Type B pancreatic cell (in vitro differentiated cells): ENCODE measurements at regions not wholly inside any gene's neighbourhood (a gene's known extent, or its start where the extent isn't known, plus 50 kb on each side); places are given as distances from the start of the nearest gene placed in this dataset.
A peak's percentile ranks its signal among the peaks of the same experiment; 100 is the strongest.

Experiments
- DNase-seq: peaks from one replicate; pipeline ENCODE4 v3.0.0; 2021; ENCODE audit warnings: mixed read lengths; ENCODE audit not compliant: unreplicated experiment; ENCODE audit errors: extremely low spot score
- H3K27ac Mint-ChIP-seq: 2 replicates; pipeline ENCODE4 v1.8.0; 2021; ENCODE audit warnings: mild to moderate bottlenecking, mixed read lengths
- H3K27me3 Mint-ChIP-seq: 2 replicates; pipeline ENCODE4 v1.8.0; 2021; ENCODE audit warnings: mixed read lengths
- H3K36me3 Mint-ChIP-seq: 2 replicates; pipeline ENCODE4 v1.8.0; 2021; ENCODE audit warnings: mixed read lengths
- H3K4me1 Mint-ChIP-seq: one replicate; pipeline ENCODE4 v1.8.0; 2021; ENCODE audit warnings: mixed read lengths; ENCODE audit not compliant: unreplicated experiment
- H3K4me3 Mint-ChIP-seq: 2 replicates; pipeline ENCODE4 v1.8.0; 2021; ENCODE audit warnings: mild to moderate bottlenecking, mixed read lengths
- H3K9me3 Mint-ChIP-seq: 2 replicates; pipeline ENCODE4 v1.8.0; 2021; ENCODE audit warnings: mixed read lengths
- TF ChIP-seq, protein P1 (sequence below): fragments of 200-600 bp; sonication (generic); conservative IDR thresholded peaks from 2 replicates; pipeline ENCODE4 v1.5.0; 2021; ENCODE audit warnings: antibody characterized with exemption, mild to moderate bottlenecking

DNA sequence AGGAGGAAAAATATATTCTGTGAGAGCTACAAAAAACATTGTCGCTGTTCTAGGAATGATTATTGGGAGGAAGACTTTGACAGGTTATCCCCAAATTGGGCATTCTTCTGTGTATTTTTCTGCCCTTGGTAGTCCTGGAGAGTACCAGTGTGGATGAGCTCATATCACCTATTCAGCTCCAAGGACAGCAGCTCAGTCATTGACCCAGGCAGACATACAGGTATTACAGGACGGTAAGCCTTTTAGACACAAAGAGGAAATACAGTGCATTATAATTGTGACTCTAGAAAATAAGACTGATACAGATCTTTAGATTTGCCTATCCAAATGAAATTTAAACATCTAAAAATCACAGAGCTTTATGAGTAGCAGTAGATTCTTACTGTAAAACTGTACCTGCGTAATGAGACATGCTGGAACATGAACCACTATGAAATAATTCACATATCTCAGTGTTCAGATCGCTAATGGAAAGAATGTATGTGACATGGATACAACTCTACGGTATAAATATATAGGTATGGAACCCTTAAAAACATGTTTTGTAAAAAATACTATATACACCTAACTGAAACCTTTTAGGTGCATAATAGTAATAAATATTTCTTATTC lies 56.0 kb downstream of the PLK2 start:
- H3K27ac Mint-ChIP-seq = peak overlapping the region; percentile 51
- H3K9me3 Mint-ChIP-seq = peaks cover 4% of the 10 kb centered on the region
- H3K4me3 Mint-ChIP-seq = no peak overlapping the region
- H3K27me3 Mint-ChIP-seq = no peaks in the 10 kb centered on the region
- DNase-seq = no peak
- peaks cover 5% of the 10 kb centered on the region for H3K4me1 Mint-ChIP-seq
- TF ChIP-seq, protein P1, sequence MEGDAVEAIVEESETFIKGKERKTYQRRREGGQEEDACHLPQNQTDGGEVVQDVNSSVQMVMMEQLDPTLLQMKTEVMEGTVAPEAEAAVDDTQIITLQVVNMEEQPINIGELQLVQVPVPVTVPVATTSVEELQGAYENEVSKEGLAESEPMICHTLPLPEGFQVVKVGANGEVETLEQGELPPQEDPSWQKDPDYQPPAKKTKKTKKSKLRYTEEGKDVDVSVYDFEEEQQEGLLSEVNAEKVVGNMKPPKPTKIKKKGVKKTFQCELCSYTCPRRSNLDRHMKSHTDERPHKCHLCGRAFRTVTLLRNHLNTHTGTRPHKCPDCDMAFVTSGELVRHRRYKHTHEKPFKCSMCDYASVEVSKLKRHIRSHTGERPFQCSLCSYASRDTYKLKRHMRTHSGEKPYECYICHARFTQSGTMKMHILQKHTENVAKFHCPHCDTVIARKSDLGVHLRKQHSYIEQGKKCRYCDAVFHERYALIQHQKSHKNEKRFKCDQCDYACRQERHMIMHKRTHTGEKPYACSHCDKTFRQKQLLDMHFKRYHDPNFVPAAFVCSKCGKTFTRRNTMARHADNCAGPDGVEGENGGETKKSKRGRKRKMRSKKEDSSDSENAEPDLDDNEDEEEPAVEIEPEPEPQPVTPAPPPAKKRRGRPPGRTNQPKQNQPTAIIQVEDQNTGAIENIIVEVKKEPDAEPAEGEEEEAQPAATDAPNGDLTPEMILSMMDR = no peak
- H3K36me3 Mint-ChIP-seq = no peaks in the 10 kb centered on the region

DNA sequence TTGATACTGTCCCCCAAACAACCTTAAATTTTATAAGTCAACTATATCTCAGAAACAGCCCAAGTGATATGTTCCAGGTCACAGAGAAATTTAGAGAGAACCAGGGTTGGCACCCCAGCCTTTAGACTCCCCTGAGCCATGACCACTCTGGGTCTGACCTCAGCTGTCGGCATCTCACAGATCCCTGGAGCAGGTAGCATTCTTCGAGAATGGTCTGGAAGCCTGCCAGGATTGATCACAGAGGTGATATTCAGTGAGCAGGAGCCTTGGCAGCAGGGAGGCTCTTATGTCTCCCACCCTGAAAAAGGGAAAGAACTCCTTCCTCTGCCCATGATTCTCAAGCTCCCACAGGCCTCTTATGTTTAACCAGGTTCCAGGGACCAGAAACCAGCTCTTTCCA lies 58.2 kb downstream of the PLK2 start:
- TF ChIP-seq, protein P1 = no peak
- DNase-seq = no peak
- Mint-ChIP-seq H3K27ac (no peak overlapping the region), H3K4me1 (no peaks in the 10 kb centered on the region), H3K36me3 (no peaks in the 10 kb centered on the region), H3K9me3 (no peaks in the 10 kb centered on the region), H3K27me3 (no peaks in the 10 kb centered on the region), H3K4me3 (no peak overlapping the region)

DNA sequence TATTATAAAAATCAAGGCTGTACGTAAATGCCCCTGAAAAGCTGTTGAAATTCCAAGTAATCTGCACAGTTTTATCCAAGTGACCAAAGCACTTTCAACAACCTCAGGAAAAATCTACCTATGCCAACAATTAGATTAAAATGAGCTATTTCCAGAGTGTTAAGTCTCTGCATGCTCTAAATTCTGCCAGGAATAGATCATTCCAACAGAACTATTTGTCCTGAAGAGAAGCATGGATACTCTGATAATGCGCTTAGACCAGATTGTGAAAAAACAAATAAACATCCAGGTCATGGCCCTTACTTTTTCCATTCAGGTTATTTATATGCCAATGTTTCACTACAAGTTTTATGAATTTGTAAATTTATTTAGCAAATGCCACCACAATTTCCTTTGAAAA lies 59.1 kb downstream of the PLK2 start:
- TF ChIP-seq, protein P1 = no peak
- no peak for DNase-seq
- no peaks in the 10 kb centered on the region for H3K4me1 Mint-ChIP-seq
- H3K27ac Mint-ChIP-seq = no peak overlapping the region
- H3K9me3 Mint-ChIP-seq = no peaks in the 10 kb centered on the region
- H3K36me3 Mint-ChIP-seq = no peaks in the 10 kb centered on the region
- H3K4me3 Mint-ChIP-seq = no peak overlapping the region
- no peaks in the 10 kb centered on the region for H3K27me3 Mint-ChIP-seq

DNA sequence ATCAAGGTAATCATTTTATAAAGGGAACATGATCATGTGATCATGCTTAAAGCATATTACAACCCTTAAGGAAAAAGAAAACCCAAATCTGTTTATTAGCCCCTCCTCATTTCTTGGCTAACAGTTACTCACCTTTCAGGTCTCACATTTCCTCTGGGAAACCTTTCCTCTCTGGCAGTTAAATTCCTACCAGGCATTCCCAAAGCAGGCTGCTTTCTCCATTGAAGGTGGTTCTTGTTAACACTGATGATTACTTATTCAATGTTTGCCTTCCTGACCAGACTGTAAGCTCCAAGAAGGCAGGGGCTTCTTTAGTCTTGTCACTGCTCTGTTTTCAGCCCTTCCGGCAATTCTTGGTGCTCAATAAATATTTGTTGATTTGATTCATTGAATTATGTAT lies 59.9 kb downstream of the PLK2 start:
- no peaks in the 10 kb centered on the region for H3K9me3 Mint-ChIP-seq
- H3K36me3 Mint-ChIP-seq = no peaks in the 10 kb centered on the region
- no peaks in the 10 kb centered on the region for H3K4me1 Mint-ChIP-seq
- H3K27ac Mint-ChIP-seq = no peak overlapping the region
- DNase-seq = no peak
- no peak overlapping the region for H3K4me3 Mint-ChIP-seq
- TF ChIP-seq, protein P1 = no peak
- no peaks in the 10 kb centered on the region for H3K27me3 Mint-ChIP-seq

DNA sequence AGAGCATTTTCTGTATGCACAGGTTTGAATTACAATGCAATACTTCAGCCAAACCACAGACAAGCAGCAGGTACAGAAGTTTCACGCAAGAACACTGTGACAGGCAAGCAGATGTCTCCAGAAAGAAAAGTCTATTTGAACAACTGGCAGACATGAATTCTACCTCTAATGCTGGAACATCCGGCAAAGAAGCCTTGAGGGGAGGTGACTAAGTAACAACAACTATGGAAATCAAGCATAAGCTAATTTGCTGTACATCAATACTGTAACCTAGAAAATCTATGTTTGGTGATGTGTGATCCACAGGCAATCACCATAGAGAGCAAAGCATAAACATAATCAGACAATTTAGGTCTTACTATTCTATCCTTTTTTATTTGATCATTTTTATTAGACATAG lies 65.5 kb downstream of the PLK2 start:
- no peaks in the 10 kb centered on the region for H3K36me3 Mint-ChIP-seq
- no peak for DNase-seq
- H3K4me3 Mint-ChIP-seq = no peak overlapping the region
- H3K27ac Mint-ChIP-seq = no peak overlapping the region
- H3K27me3 Mint-ChIP-seq = no peaks in the 10 kb centered on the region
- H3K4me1 Mint-ChIP-seq = peaks cover 5% of the 10 kb centered on the region
- H3K9me3 Mint-ChIP-seq = peaks cover 17% of the 10 kb centered on the region
- TF ChIP-seq, protein P1 = no peak

DNA sequence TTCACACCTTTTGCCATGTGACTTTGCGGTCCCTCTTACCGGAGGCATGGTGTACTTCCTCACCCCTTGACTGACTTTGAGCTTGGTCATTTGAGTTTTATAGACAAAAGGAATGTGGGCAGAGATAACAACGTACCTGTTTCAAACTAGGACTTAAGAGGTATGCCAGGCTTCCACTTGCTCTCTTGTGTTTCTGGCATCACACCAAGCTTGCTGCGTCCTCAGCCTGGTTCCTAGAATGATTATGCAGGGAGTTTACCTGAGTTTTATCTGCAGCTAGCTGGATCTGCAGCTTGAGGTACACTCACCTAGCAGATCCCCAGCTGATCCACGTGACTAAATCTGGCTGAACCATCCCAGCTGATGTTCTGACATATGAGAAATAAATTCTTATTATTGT lies 66.2 kb downstream of the PLK2 start:
- TF ChIP-seq, protein P1 = no peak
- Mint-ChIP-seq H3K9me3 (peaks cover 17% of the 10 kb centered on the region), H3K36me3 (no peaks in the 10 kb centered on the region), H3K27ac (no peak overlapping the region), H3K27me3 (no peaks in the 10 kb centered on the region), H3K4me3 (no peak overlapping the region), H3K4me1 (peaks cover 5% of the 10 kb centered on the region)
- DNase-seq = no peak
